GM12864 (cell line): ENCODE measurements at regions not wholly inside any gene's neighbourhood (a gene's known extent, or its start where the extent isn't known, plus 50 kb on each side); places are given as distances from the start of the nearest gene placed in this dataset.

ENCODE experiments used
- DNase-seq: peaks from one replicate; pipeline ENCODE4 v3.0.0-alpha.2; 2011; ENCODE audit warnings: low read depth
- H3K4me3 ChIP-seq: 2 replicates; pipeline ENCODE4 v1.5.1; 2011; ENCODE audit warnings: mild to moderate bottlenecking, low read depth, low read length, control low read depth
- TF ChIP-seq, protein P1 (sequence below): IDR thresholded peaks from 2 replicates; pipeline ENCODE4 v1.5.1; 2011; ENCODE audit warnings: low read depth, mild to moderate bottlenecking, moderate library complexity, low read length, control low read depth, inconsistent platforms; ENCODE audit errors: missing control alignments

DNA sequence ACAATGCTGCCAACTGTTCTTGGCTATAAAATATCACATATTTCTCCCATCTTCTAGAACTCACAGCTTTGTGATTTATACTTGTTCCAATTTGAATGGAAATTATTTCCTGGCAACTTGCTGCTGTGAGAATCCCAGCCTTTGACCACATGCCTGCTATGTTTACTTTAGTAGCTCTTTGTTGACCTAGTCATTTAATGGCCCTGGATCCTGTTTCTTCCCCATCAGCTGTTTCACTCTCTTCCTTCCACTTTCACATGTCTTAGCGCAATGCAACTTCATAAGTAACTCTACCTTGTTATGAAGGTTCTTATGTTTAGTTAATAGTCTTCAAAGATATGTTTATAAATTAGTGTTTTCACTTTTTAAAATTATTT is 1973.6 kb upstream of the AGA start:
- H3K4me3 ChIP-seq = no peak overlapping the region
- TF ChIP-seq, protein P1, sequence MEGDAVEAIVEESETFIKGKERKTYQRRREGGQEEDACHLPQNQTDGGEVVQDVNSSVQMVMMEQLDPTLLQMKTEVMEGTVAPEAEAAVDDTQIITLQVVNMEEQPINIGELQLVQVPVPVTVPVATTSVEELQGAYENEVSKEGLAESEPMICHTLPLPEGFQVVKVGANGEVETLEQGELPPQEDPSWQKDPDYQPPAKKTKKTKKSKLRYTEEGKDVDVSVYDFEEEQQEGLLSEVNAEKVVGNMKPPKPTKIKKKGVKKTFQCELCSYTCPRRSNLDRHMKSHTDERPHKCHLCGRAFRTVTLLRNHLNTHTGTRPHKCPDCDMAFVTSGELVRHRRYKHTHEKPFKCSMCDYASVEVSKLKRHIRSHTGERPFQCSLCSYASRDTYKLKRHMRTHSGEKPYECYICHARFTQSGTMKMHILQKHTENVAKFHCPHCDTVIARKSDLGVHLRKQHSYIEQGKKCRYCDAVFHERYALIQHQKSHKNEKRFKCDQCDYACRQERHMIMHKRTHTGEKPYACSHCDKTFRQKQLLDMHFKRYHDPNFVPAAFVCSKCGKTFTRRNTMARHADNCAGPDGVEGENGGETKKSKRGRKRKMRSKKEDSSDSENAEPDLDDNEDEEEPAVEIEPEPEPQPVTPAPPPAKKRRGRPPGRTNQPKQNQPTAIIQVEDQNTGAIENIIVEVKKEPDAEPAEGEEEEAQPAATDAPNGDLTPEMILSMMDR = no peak
- no peak for DNase-seq

DNA sequence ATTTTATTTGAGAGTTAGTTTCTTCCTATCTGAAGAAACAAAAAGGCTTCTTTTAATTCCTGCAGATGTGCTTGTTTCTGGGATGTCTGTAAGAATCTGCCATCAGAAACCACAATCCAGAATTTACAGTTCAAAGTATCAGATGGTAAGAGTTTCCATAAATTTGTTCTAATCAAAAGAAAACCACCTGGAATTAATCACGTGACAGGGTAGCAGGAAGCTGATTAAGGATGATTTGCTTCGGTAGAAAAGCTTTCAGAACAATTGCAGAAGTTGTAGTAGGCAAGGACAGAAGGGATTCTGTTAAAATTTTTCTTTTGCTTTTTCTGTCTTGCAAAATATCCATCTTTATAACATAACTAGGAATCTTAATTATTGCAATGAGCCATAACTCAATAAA is 1975.1 kb upstream of the AGA start:
- H3K4me3 ChIP-seq = no peak overlapping the region
- DNase-seq = no peak
- TF ChIP-seq, protein P1 = no peak

DNA sequence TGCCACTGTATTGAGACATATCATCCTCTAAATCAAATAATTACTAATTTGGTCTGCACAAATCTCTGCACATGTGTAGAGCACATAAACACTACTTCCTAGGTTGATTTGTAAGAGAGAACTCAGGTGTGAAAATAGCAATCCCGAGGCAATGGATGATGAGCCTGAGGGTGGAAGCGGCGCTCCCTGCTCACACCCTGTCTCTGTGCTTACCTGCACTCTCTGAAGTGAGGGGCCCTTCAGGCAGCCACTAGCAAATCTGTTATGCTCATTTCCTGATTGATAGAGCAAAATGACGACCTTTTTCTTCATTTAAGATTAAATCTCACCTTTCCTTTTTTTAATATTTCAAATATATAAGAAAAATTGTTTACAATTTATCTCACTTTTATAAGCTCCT is 1995.7 kb upstream of the AGA start:
- H3K4me3 ChIP-seq = no peak overlapping the region
- TF ChIP-seq, protein P1 = no peak
- DNase-seq = no peak

DNA sequence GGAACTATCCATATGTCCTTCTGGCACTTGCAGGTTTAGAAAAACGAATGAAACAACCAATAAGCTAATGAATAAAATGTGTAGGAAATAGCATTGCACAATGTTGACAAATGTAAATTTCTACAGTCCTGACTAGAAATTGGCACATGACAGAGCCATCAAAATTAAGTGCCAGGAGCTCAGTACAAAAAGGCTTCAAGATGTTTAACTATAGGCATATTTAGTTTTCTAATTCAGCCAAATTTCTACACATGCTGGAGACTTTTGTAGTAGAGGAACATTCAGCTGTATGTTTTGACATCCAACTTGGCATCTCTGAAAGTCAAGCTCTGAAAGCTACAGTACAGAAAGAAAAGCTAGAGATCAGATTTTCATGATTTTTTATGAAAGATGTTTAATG is 1999.4 kb upstream of the AGA start:
- no peak overlapping the region for H3K4me3 ChIP-seq
- TF ChIP-seq, protein P1 = no peak
- DNase-seq = no peak

DNA sequence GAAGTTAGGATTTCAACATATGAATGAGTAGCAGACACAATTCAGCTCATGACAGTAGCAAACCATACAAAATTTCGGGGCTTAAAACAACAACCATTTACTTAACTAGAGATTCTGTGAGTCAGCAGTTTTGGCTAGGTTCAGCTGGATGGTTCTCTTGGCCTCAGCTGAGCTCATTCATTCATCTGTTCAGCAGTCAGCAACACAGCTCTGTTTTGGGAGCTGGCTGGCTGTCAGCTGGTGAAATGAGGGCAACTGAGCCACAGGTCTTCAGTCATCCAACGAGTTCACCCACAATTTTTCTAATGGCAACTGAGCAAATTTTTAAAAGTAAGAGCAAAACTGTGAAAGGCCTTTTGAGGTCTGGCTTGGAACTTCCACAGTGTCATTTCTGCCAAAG is 2005.1 kb upstream of the AGA start:
- no peak for DNase-seq
- H3K4me3 ChIP-seq = no peak overlapping the region
- TF ChIP-seq, protein P1 = no peak

DNA sequence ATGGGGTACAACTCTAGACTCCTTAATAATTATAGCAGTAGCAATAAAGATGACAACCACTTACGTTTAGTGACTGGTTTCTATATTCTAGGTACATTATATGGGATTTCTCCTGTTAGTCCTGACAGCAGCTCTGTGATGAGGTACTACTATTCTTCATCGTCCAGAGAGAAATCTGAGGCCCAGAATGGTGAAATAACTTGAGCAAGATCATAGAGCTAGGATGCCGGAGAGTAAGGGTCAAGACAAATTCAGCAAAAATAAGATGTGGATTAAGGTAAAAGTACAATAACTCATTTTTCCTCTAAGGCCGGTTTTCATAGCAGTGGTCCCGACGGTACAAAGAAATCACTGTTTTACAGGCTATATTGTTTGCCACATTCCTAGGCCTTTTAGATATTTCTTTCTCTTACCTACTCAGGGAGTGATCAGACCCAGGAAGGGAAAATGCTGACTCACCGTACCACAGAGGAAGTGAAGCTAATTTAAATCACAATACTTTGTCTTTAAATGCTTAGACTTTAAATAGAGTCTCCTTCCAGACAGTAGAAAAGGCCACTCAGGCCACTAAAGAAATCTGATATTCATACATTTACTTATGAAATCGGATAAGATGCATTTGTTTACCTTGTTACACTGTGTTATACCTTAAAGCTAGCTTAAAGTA is 2023.0 kb upstream of the AGA start:
- no peak for DNase-seq
- no peak overlapping the region for H3K4me3 ChIP-seq
- TF ChIP-seq, protein P1 = no peak

DNA sequence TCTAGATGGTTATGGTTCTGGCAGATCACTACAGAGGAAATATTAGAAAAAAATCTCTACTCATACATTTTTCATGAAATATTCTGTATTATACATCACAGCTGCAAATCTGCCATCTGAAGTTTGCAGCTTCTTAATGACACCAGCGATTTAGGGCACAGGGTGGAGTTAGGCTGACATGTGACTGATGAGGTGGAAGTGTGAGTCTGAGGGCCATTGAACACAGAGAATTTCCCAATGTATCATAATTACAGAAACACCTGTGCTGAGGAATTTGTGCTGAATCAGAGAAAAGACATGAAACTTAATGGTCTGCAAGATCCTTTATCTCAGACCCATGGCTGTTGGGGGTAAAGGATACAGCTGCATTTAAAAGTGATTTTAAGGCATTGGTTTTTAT is 2025.6 kb upstream of the AGA start:
- TF ChIP-seq, protein P1 = no peak
- DNase-seq = no peak
- no peak overlapping the region for H3K4me3 ChIP-seq
